BJ (cell line): ENCODE measurements at regions not wholly inside any gene's neighbourhood (a gene's known extent, or its start where the extent isn't known, plus 50 kb on each side); places are given as distances from the start of the nearest gene placed in this dataset.
"Not testable (repeated sequence)": the region's sequence is repeated elsewhere in the genome, so short reads cannot be mapped to it uniquely, and the experiment has no call there.

Experiments
- CTCF ChIA-PET: fragments of 350-600 bp; formaldehyde crosslinking; extraction: SDS; loops from one replicate; lab custom pipeline; 2021; ENCODE audit warnings: antibody characterized with exemption, inconsistent platforms; lab: Yijun Ruan, JAX
- POLR2A ChIA-PET: fragments of 300-600 bp; sonication (Branson Sonifier 250); formaldehyde crosslinking; extraction: SDS; loops from one replicate; lab custom pipeline; 2021; ENCODE audit warnings: antibody characterized with exemption; lab: Charles Lee
- DNase-seq: peaks from one replicate; pipeline ENCODE4 v3.0.0-alpha.2; 2011; ENCODE audit warnings: low read depth
- H3K27me3 ChIP-seq: 2 replicates; pipeline ENCODE4 v1.6.0; 2011; ENCODE audit warnings: low read length; ENCODE audit not compliant: control insufficient read depth, insufficient read depth
- H3K36me3 ChIP-seq: 2 replicates; pipeline ENCODE4 v1.5.1; 2011; ENCODE audit warnings: low read length; ENCODE audit not compliant: control insufficient read depth, insufficient read depth
- H3K4me3 ChIP-seq: 2 replicates; pipeline ENCODE4 v1.5.1; 2011; ENCODE audit warnings: low read depth, mild to moderate bottlenecking, control low read depth, low read length
- CTCF ChIP-seq: IDR thresholded peaks from 2 replicates; pipeline ENCODE4 v1.5.1; 2011; ENCODE audit warnings: low read depth, mild to moderate bottlenecking, control low read depth, inconsistent platforms, low read length, moderate library complexity; ENCODE audit not compliant: insufficient read depth

- no peak for DNase-seq
- Histone ChIP-seq H3K27me3 (no peaks in the 10 kb centered on the region), H3K4me3 (no peak overlapping the region), H3K36me3 (no peaks in the 10 kb centered on the region)
- CTCF ChIA-PET: no interaction called here
- POLR2A ChIA-PET: no interaction called here
- TF ChIP-seq CTCF: no peak
These were observed 1519.9 kb downstream of the SUCLG1 start for GRCh38 chr2:82939211-82939610.

- H3K4me3 ChIP-seq, H3K27me3 ChIP-seq, CTCF ChIA-PET, DNase-seq, POLR2A ChIA-PET, H3K36me3 ChIP-seq: not testable (repeated sequence)
These were observed 1520.7 kb downstream of the SUCLG1 start for GRCh38 chr2:82938321-82938845.

GRCh38 chr2:82913566-82913965 is 1545.5 kb downstream of the SUCLG1 start:
- Histone ChIP-seq H3K4me3 (no peak overlapping the region), H3K27me3 (no peaks in the 10 kb centered on the region), H3K36me3 (no peaks in the 10 kb centered on the region)
- no peak for DNase-seq
- no peak for TF ChIP-seq CTCF
- CTCF ChIA-PET: no interaction called here
- POLR2A ChIA-PET: no interaction called here

- ChIA-PET POLR2A (no interaction called here), CTCF (interaction anchor here (0.7 kb wide), 1 partner anchor 620 kb away, joined by 3 read pairs; no protein-coding TSS in a partner anchor)
- no peak for DNase-seq
- Histone ChIP-seq H3K4me3 (no peak overlapping the region), H3K27me3 (no peaks in the 10 kb centered on the region), H3K36me3 (no peaks in the 10 kb centered on the region)
- no peak for TF ChIP-seq CTCF
These were observed 1563.0 kb downstream of the SUCLG1 start for GRCh38 chr2:82896117-82896516.

- Histone ChIP-seq H3K36me3 (no peaks in the 10 kb centered on the region), H3K27me3 (no peaks in the 10 kb centered on the region), H3K4me3 (no peak overlapping the region)
- ChIA-PET CTCF (no interaction called here), POLR2A (no interaction called here)
- TF ChIP-seq CTCF: no peak
- no peak for DNase-seq
These were observed 1565.9 kb downstream of the SUCLG1 start for GRCh38 chr2:82893190-82893589.

GRCh38 chr2:82879803-82880202 is 1579.3 kb downstream of the SUCLG1 start:
- H3K27me3 ChIP-seq: no peaks in the 10 kb centered on the region
- POLR2A ChIA-PET: no interaction called here
- CTCF ChIA-PET: no interaction called here
- no peak overlapping the region for H3K4me3 ChIP-seq
- H3K36me3 ChIP-seq: no peaks in the 10 kb centered on the region
- DNase-seq: no peak
- no peak for TF ChIP-seq CTCF
